Fibroblast of pulmonary artery (primary cell): ENCODE measurements at regions not wholly inside any gene's neighbourhood (a gene's known extent, or its start where the extent isn't known, plus 50 kb on each side); places are given as distances from the start of the nearest gene placed in this dataset.
"Not testable (repeated sequence)": the region's sequence is repeated elsewhere in the genome, so short reads cannot be mapped to it uniquely, and the experiment has no call there.

Experiments
- DNase-seq: peaks from one replicate; pipeline ENCODE4 v3.0.0-alpha.2; 2010; ENCODE audit warnings: low read depth
- H3K4me3 ChIP-seq: replicated peaks from 2 replicates; pipeline ENCODE4 v1.5.1; 2011; ENCODE audit warnings: low read depth, mild to moderate bottlenecking, control low read depth, low read length, moderate library complexity
- CTCF ChIP-seq: IDR thresholded peaks from 2 replicates; pipeline ENCODE4 v1.5.1; 2011; ENCODE audit warnings: mild to moderate bottlenecking, control low read depth, low read length, inconsistent platforms; ENCODE audit errors: missing control alignments

GRCh38 chr4:107419052-107419451 is 301.0 kb downstream of the PAPSS1 start:
- TF ChIP-seq CTCF = no peak
- no peak overlapping the region for H3K4me3 ChIP-seq
- no peak for DNase-seq

GRCh38 chr4:107415490-107415889 is 304.5 kb downstream of the PAPSS1 start:
- DNase-seq, H3K4me3 ChIP-seq: not testable (repeated sequence)

GRCh38 chr4:107409872-107410271 is 310.2 kb downstream of the PAPSS1 start:
- not testable (repeated sequence) for DNase-seq, H3K4me3 ChIP-seq

- no peak for TF ChIP-seq CTCF
- DNase-seq = no peak
- no peak overlapping the region for H3K4me3 ChIP-seq
These were observed 311.1 kb downstream of the PAPSS1 start for GRCh38 chr4:107408968-107409367.

- TF ChIP-seq CTCF = no peak
- no peak overlapping the region for H3K4me3 ChIP-seq
- DNase-seq = no peak
These were observed 315.3 kb downstream of the PAPSS1 start for GRCh38 chr4:107404591-107405300.

- TF ChIP-seq CTCF = no peak
- no peak overlapping the region for H3K4me3 ChIP-seq
- no peak for DNase-seq
These were observed 317.7 kb downstream of the PAPSS1 start for GRCh38 chr4:107402291-107402690.

GRCh38 chr4:107392951-107393350 is 327.1 kb downstream of the PAPSS1 start:
- TF ChIP-seq CTCF = no peak
- DNase-seq = no peak
- H3K4me3 ChIP-seq = no peak overlapping the region

- H3K4me3 ChIP-seq = no peak overlapping the region
- no peak for DNase-seq
- no peak for TF ChIP-seq CTCF
These were observed 327.7 kb downstream of the PAPSS1 start for GRCh38 chr4:107392380-107392779.
